NCI-H2171 treated with DMSO at 0.1 percent for 48 hours (cell line): ENCODE measurements at regions not wholly inside any gene's neighbourhood (a gene's known extent, or its start where the extent isn't known, plus 50 kb on each side); places are given as distances from the start of the nearest gene placed in this dataset.
"Not testable (repeated sequence)": the region's sequence is repeated elsewhere in the genome, so short reads cannot be mapped to it uniquely, and the experiment has no call there.

ENCODE experiments used
- DNase-seq: peaks from one replicate; lab custom pipeline; 2025; lab: John Stamatoyannopoulos, UW

DNA sequence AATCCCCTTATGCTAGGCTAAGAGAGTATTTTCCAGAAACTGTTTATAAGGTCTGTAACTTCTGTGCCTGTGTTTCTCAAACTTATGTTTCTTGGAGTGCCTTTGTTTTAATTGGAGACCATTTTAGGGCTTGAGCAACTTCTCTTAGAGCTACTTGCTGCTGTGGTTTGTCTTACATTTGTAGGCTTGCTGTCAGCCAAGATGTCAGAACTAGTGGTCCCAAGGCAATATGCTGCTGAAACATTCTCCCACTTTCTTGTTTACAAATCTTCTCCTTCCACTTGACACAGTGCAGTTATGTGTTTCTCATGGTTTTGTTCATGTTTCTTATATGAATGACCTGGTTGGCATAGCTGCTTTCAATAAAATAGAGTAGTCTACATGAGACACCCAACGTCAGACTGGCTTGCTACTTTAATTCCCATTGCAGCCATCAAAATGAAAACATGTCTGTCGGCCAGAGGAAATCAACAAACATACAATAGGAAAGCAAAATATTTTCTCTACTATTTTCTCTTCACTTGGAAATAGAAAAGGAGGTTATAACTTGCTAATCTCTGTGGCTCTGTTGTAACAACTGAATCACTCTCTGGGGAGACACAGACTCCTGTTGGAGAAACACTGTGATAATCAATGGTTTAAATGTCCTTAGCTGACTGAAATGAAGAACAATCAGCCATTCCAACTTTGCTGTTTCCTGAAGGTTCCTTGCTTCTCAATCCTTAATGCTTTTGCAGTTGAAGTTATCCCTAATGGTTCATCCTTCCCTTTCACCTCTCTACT, 426.4 kb downstream of the PDGFC start:
- no peak for DNase-seq

DNA sequence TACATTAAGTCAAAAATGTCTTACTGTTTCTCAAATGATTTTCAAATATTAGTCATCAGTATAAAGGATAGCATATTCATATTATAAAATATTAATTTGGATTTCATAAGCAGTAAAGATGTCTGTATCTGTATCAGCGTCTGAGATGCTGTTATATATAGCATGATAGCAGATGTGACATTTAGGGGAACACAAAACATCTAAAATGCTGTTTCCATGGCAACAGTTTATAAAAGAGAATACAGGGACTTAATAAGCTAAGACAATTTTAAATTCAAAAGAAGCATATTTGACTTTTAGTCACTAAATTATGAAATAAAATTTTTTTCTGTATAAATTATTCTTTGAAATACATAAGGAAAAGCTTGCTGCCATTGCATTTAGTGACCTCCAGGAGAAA, 432.2 kb downstream of the PDGFC start:
- DNase-seq = no peak

DNA sequence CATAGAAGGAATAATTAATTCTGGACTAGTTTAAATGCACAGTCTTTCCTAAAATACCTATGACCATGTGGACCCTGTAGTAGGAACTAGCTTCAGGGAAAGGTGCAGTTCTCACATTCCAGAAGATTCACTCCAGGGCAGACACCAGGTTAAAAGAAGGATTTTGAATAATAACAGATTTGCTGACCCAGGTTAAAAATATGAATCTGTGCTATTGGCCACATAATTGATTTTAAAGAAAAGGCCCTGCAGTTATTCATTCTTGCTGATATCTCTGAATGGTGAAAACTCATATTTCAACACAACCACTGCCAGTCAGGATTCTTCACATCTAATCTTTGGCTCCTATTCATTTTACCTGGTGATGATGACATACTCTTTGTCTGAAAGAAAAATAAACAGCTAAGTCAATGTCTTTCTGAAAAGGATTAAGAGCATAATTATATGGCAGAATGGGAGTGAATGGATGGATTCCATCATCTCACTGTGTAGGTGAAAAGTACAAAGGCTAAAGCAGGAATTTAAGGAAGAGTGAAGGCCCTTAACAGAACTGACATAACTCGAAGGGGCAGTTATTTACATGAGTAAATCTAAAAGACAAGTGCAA, 432.8 kb downstream of the PDGFC start:
- DNase-seq = no peak

DNA sequence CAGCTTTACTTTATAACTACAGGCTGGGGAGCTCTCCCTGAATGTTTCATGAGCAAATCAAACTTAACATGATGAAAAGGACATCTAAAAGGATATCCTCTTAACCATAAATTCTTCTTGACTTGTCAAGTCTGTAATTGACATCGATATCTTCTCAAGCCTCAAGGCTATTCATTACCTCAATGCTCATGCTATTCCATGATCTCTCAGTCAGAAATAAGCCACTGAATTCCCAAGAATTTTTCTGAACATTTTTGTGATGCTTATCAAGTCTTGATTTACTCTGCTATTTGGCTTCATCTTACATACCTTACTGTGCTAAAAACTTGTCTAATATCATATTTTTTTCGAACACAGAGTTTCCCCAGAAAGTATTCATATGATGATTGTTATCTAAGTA, 433.4 kb downstream of the PDGFC start:
- DNase-seq = no peak

DNA sequence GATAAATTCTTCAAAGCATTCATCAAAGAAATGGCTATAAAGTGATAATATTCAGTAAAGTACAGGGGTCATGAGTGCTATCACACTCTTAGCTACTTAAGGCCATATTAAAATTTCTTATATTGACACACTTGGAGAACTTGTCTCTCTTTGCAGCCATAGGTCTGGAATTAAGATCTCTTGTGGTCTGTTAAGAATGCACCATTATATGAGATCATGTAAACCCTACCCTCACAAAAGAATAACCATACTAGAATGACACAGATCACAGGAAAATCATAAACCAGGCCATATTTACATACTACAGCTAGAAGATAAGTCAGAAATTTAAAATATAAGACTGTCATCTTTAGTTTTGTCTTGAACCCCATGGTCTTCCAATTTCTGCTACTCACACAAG, 434.3 kb downstream of the PDGFC start:
- DNase-seq = no peak

DNA sequence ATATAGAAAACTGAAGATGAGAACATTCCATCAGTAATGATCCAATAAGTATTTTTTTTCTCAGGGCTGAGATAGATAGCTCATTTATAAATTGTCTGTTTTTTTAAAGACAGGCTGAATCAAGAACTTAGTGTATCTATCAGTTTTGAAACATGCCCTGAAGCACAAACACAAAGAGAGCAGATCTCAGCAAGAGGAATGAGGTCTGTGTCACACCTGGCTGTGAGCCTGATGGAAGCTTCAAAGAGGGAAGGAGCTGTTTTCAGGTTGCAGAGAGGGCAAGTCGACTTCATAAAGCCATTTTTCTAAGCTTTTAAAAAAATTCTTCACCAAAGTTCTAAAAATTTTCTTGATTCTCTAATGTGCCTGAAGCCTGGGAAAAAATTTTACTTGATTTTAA, 434.9 kb downstream of the PDGFC start:
- no peak for DNase-seq

DNA sequence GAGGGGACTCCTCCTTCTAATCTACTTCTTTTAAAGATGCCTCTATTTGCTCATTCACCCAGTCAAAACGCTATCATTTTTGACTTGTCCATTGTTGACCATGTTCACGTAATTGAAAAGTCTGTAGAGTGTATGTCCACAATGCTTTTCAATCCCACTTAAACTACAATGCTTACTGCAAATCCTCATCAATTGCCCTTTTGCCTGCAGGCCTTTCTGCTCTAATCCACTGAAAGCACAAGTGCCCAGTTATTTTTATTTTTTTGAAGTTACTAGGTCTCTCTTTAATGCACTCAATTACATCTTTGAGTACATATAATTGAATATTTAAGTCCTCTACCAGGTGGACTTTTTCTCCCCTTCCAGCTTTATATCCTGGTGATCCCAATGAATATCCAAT, 437.4 kb downstream of the PDGFC start:
- DNase-seq = no peak

DNA sequence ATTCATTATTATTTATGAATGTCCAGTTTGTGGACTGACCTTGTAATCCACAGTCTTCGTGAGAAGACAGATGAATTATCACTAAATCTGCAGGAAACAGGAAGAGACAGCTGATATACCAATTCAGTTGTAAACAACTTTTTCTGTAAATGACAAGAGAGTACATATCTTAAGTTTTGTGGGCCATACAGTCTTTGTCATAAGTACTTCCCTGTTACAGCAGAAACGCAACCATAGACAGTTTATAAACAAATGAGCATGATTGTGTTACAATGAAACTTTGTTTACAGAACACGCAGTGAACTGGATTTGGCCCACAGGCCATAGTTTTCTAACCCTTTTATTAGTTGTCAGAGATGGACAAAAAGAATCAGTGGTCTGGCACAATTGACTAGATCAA, 443.4 kb downstream of the PDGFC start:
- no peak for DNase-seq

DNA sequence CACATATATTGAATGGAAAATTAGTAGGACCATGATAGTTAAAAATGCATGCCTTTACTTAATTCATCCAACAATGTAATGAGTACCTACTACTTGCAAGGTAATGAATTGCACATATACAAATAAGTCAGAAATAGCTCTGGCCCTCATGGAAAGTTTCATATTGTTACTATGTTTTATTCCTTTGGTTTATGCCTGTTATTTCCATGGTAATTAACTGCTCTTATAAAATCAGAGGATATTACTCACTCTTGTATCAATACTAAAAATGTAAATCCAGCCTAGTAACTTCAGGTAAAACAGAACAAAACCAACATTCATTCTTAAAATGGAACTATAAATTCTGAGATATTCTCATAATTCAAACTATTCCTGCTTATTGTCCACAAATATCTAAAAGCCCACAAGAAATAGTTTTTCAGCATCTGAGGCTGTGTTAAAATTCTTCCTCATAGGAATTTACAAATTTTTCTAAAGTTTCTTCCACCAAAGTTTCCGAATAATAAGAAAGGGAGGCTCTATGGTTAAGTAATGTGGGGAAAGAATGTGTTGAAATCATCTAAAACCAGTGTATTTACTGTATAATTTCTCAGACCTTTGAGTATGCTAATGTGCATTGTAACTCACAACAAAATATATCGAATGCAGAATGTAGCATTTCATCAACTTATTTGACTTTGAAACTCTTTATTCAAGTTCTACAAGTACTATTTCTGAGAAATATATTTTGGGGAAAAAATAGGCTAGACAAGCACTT, 444.2 kb downstream of the PDGFC start:
- DNase-seq = no peak

DNA sequence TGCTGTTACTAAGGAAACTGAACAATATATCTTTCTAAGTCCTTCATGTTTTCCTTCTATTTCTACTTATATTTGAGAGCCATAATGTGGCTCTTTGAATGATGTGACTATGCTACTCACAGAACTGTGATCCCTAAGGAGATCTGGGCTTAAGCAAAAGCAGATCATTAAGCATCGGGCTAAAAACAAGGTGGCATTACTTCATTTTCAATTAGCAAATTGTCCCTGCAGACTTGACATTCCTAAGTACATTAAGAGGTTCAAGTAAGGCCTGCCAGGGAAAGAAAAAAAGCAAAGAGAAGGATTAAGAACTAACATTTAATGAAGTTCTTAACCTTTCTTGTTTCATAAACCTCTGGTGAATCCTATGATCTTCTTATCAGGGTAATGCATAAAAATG, 447.6 kb downstream of the PDGFC start:
- no peak for DNase-seq

DNA sequence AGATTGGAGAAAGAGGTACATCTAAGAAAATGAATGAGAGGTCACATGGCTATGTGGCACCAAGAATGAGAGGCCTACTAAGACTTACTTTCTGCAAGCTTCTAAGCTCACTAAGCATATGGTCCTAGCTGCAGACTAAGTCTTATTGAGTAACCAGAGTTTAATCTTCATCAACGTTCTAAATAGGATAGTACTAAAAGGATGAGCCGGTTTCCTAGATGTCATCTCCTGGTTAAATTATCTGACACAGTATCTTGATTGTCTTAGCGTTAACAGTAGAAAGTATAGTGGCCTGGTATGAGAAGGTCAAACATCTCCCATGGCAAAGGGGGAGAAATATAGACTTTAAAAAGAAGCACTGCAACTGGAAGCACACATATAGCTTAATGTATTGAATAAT, 448.1 kb downstream of the PDGFC start:
- no peak for DNase-seq

DNA sequence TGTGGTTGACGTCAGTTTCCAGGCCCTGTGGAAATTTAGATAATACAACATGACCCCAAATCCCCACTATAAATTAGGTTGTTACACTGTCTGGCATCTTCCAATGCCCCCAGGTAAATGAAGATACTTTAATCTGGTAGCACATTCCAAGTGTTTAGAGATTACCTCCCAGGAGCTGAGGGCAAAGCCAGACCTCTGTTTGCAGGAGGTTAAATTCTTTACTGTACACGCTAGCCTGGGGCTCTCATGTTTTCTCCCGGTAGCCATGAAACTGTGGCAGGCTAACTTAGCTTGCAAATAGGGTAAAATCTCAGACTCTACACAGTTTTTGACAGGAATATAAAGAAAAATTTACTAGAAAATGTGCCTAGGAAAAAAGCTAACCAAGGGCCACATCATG, 450.0 kb downstream of the PDGFC start:
- no peak for DNase-seq

DNA sequence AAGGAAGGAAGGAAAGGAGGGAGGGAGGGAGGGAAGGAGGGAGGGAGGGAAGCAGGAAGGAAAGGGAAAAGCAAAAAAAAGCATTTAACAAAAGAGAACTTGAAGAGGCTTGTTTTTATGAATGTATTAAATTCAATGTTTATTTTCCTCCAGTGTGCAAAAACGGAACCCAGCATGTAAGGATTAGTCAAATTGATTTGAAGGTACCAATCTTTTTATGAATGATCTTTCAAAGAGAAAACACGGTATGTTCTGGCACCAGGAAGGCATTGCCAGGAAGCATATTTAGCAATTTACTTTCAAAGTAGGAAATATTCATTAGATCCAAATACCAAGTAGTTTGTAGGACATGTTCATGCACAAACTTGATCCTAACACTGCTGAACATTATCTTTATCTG, 453.6 kb downstream of the PDGFC start:
- DNase-seq = no peak

DNA sequence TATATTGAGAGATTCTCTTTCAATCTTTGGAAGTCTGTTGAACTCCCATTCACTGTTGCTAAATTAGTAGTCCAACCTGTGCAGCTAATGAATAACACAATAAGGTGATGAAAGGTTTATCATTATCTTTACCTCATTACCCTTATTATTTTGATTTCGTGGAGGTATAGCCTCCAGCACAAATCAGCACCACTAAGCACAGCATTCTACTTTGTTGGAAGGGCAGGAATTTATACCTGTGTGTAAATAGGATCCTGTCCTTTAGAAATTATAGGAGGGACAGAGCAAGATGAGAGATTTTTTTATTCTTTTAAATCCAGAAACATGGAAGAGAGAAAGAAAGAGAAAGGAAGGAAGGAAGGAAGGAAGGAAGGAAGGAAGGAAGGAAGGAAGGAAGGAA, 454.1 kb downstream of the PDGFC start:
- no peak for DNase-seq

DNA sequence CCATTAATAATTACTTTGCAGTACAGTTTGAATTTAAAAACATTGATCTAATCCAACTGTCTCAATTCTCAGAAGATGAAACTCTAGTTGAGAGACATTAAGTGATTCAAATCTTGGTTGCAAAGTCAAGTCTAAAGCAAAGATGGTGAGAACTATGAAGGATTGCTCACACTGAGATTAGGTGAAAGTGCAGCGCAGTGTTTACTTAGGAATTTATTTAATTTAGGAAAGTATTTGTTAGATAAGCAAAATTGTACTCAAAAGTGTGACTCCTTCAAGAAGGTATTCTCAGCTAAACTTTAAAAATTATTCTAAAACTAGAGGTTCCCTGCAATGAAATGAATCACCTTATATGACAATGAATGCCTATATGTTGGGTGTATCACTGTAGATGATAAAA, 454.9 kb downstream of the PDGFC start:
- DNase-seq = no peak

DNA sequence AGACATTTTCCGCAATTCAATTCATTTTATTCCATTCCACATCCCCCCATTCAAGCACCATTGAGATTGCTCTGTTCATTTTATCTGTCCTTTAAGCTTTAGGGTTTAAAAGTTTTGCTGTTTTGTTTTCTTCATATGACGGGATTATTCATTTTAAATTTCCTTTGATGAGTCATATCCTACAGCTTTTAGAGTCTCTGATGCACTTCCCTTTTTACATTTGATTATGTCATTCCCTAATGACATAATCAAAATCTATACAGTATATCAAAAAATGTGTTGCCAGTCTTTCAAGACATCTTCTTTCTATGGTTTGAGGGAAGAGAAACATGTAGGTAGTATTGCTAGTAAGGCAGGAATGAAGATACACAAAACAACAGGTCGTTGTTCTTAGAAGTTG, 456.3 kb downstream of the PDGFC start:
- DNase-seq = no peak

DNA sequence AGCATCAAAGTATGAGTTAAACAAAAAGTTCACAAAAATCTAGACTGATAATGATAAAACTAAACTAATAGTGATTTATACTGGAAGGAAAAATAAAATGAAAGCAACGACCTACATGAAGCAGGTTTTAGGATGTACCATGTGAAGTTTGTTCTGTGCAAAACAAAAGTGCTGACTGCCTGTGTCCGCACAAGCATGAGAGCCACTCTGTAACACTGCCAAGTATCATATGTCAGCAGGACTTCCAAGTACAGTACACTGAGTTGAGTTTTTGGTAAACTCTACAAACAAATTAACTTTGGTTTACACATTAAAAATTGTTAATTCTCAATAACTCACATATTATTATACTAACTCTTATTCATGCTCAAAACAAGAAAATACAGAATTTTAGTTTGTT, 459.0 kb downstream of the PDGFC start:
- no peak for DNase-seq

DNA sequence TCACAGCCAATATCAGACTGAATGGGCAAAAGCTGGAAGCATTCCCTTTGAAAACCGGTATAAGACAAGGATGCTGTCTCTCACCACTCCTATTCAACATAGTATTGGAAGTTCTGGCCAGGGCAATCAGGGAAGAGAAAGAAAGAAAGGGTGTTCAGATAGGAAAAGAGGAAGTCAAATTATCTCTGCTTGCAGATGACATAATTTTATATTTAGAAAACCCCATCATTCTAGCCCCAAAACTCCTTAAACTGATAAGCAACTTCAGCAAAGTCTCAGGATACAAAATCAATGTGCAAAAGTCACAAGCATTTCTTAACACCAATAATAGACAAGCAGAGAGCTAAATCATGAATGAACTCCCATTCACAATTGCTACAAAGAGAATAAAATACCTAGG, 461.7 kb downstream of the PDGFC start:
- not testable (repeated sequence) for DNase-seq

DNA sequence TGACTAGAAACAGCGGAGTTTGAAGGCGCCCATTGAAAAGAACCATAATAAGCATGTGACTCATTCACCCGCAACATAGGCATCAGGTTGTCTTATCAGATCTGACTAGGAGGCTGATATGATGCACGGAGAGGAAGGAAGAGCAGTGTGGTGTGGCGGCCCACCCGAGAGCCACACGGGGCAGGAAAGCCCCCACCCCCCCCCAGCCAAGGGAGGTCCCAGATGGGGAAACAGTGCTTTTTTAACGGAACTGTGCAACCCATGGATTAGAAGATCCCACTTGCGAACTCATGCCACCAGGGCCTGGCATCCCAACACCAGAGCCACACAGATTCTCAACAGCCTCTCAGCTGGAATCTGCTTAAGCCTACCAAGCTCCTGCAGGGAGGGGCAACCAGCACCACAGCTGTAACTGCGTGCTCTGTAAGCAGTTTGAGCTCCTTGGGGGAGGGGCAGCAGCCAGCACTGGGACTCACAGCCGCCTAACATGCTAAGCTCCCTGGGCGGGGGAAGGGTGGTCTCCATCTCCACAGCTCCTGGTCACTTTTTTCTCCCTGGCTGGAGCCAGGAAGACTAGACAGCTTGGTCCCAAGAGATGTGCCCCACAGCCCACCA, 466.2 kb downstream of the PDGFC start:
- DNase-seq = no peak

DNA sequence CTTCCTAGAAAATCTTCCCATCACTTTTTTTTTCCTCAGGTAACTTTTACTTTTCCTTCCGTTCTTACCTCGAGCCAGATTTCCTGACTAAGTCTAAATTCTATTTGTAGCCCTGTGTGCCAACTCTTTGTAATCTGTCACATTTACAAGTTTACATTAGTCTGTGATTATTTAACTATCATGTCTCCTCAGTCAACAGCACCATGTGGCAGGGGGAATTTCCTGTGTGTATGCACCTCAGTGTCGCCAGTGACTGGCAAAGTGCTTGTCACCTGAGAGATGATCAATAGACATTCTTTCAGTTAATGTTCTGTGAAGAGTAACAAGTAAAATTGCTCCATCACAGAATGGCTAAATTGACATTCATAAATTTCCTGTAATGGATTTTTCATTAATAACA, 468.5 kb downstream of the PDGFC start:
- no peak for DNase-seq

DNA sequence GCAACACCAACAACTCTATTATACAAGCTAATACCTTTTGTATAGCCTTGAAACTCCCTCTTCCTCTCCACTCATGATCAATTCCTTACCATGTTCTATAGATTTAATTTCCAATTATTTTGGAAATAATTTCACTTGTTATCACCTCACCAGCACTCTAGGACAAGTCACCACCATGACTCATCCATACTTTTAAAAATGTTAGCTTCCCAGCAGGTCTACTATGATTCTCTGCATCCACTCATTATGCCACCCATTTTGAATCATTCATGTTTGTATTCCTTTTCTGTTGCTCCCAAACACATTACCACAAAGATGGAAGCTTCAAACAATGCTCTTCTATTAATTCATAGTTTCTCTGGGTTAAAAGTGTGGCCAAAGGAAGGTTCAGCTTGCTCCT, 469.6 kb downstream of the PDGFC start:
- no peak for DNase-seq

DNA sequence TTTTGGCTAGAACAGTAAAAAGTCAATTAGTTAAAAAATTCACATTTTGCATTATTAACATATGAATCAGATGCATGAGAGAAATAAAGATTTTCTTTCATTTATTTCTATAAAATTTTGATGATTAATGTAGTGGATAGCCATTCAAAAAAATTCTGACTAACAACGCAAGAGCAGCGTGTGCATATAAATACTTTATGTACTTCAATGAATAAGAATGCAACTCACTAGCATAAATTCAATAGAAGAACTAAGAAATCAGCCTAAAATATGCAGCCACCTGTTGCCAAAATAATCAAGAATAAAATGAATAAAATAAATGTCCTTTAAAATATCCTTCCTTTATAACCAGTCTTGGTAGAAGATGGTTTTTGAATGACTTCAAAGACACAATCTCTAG, 471.9 kb downstream of the PDGFC start:
- no peak for DNase-seq

DNA sequence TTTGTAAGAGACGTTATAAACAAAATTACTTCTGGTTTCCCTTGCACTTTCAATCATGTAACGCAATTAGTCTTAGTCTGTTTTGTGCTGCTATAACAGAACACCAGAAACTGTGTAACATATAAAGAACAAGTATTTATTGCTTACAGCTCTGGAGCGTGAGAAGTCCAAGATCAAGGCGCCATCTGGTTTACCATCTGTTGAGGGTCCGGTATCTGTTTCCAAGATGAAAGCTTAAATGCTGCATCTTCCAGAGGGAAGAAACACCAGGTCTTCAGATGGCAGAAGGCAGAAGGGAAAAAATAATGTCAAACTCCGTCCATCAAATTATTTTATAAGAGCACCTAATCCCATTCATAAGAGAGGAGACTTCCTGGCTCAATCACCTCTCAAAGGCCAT, 474.1 kb downstream of the PDGFC start:
- peak; percentile 86 for DNase-seq
